Body of pancreas (tissue), 4 donors: ENCODE measurements at regions not wholly inside any gene's neighbourhood (a gene's known extent, or its start where the extent isn't known, plus 50 kb on each side); places are given as distances from the start of the nearest gene placed in this dataset.

Experiments used
- ATAC-seq: fragments of 150-250 bp; one replicate; pipeline ENCODE4 v1.9.1; 2016
- DNase-seq, 4 donors: peaks; one replicate each; pipeline ENCODE4 v3.0.0-alpha.2; 2019
- H3K27ac ChIP-seq, 4 donors: fragments of 200-600 bp; sonication (generic); 1 replicate in 3 of 4; 2 replicates in 1 of 4; pipeline versions ENCODE4 v1.5.1 to v1.6.1; 2016 to 2019; ENCODE audit warnings: mild to moderate bottlenecking in 1 of 4, mixed read lengths in 1 of 4, moderate library complexity in 1 of 4
- H3K27me3 ChIP-seq, 2 donors: fragments of 200-600 bp; sonication (generic); one replicate each; pipeline ENCODE4 v1.6.0; 2016; ENCODE audit warnings: mild to moderate bottlenecking in 1 of 2
- H3K36me3 ChIP-seq, 2 donors: fragments of 200-600 bp; sonication (generic); replicated peaks in 1 of 2; 2 replicates each; pipeline ENCODE4 v1.5.1; 2016; ENCODE audit warnings: low read depth in 2 of 2; ENCODE audit not compliant: insufficient read depth in 1 of 2
- H3K4me1 ChIP-seq: fragments of 200-600 bp; sonication (generic); one replicate; pipeline ENCODE4 v1.6.0; 2016
- H3K4me3 ChIP-seq, 2 donors: fragments of 200-600 bp; sonication (generic); 1 replicate in 1 of 2; 2 replicates in 1 of 2; pipeline ENCODE4 v1.5.1; 2016 to 2019
- H3K9me3 ChIP-seq, 3 donors: fragments of 200-600 bp; sonication (generic); 1 replicate in 2 of 3; 2 replicates in 1 of 3; pipeline ENCODE4 v1.5.1; 2016
- POLR2A ChIP-seq, 3 donors: fragments of 450-650 bp; IDR thresholded peaks; one replicate each; pipeline ENCODE4 v1.6.1; 2016; ENCODE audit warnings: antibody characterized with exemption in 3 of 3, mild to moderate bottlenecking in 2 of 3
- WGBS, 2 donors: methylation state at CpG; one replicate each; pipeline ENCODE4 v1.1.5; 2017; 5-methylcytosine and 5-hydroxymethylcytosine counted together
- intact Hi-C: fragments of 100-400 bp; cut with DNase I; formaldehyde crosslinking; loops from one replicate; pipeline ENCODE4 v1.15.1; 2023
- TF ChIP-seq, protein P1 (sequence below), 7 experiments: fragments of 450-650 bp in 4 of 7; fragments of 200-600 bp in 3 of 7; sonication (generic) in 3 of 7; IDR thresholded peaks; one replicate each; pipeline ENCODE4 v1.5.1; 2016 to 2019; ENCODE audit warnings: antibody characterized with exemption in 7 of 7

DNA sequence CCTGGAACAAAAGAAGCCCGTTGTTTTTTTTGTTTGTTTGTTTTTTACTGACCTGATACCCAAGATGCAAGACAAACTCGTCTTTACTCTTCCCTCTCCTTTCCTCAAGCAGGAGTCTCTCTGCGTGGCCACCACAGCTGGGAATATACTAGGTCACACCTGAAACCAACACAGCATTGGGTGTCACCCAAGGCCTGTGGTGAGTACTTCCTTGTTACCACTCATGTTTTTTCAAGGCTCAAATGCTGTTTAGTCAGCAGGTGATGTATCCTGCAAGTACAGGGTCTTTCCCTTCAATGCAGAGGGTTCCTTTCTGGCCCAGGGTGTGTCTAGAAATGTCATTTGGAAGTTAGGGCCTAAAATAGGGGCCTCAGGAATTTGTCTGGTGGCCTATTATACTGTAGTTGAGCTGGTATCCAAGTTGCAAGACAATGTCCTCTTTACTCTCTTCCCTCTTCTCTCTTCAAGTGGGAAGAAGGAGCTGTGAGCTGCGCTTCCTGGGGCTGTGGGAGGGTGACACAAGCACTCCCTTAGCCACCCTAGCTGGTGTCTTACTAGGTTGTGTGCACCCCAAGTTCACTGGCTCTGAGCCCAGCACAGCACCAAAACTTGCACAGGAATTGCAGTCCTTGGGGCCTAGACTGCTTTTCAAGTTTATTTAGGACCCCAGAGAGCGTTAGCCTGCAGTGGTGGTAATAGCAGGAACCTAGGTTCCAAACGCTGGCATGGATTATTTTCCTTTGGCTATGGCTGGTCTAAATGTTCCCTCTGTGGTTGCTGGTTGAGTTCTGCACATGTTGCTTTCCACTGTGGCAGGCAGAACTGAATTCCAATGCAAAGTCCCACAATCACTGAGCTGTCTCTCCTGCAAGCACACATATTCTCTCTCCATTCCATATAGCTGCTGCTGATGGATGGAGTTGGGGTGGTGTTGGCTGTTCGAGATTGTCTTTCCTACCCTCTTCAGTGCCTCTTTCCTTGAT, 91.4 kb upstream of the LYPLAL1 start:
- DNase-seq (no peak), ATAC-seq (no peak)
- Histone ChIP-seq H3K4me3 (no peak overlapping the region), H3K27me3 (no peaks in the 10 kb centered on the region), H3K36me3 (no peaks in the 10 kb centered on the region), H3K4me1 (no peaks in the 10 kb centered on the region), H3K27ac (no peak overlapping the region), H3K9me3 (no peaks in the 10 kb centered on the region)
- 90 to 92% methylated on average over 7 of the region's 7 CpGs for WGBS, 2 donors
- intact Hi-C loops = no loop called here
- TF ChIP-seq, protein P1, sequence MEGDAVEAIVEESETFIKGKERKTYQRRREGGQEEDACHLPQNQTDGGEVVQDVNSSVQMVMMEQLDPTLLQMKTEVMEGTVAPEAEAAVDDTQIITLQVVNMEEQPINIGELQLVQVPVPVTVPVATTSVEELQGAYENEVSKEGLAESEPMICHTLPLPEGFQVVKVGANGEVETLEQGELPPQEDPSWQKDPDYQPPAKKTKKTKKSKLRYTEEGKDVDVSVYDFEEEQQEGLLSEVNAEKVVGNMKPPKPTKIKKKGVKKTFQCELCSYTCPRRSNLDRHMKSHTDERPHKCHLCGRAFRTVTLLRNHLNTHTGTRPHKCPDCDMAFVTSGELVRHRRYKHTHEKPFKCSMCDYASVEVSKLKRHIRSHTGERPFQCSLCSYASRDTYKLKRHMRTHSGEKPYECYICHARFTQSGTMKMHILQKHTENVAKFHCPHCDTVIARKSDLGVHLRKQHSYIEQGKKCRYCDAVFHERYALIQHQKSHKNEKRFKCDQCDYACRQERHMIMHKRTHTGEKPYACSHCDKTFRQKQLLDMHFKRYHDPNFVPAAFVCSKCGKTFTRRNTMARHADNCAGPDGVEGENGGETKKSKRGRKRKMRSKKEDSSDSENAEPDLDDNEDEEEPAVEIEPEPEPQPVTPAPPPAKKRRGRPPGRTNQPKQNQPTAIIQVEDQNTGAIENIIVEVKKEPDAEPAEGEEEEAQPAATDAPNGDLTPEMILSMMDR (IDR thresholded peaks at IDR 0.05) = no peak
- no peak for TF ChIP-seq POLR2A (IDR thresholded peaks at IDR 0.05)

DNA sequence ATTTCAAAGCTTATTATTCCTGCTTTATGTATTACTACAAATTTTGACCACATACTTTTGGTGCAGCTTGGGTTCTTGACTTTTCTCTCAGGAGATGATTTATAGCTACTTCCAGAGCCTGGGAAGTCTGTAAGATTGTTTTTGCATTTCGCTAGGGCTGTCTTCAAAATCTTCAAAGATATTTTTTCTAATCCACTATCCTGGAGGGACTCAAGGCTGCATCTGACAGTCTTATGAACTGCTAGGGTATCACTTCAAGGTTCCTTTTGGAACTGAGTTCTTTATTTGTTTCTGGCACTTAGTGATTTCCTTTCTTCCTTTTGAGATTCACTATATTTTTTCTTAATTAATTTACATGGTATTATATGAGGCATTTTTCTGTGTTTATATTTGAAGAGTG, 90.0 kb upstream of the LYPLAL1 start:
- DNase-seq = no peak
- Histone ChIP-seq H3K9me3 (no peaks in the 10 kb centered on the region), H3K27me3 (no peaks in the 10 kb centered on the region), H3K27ac (no peak overlapping the region), H3K4me1 (no peaks in the 10 kb centered on the region), H3K4me3 (no peak overlapping the region), H3K36me3 (no peaks in the 10 kb centered on the region)
- ATAC-seq = no peak
- 96 to 100% methylated on average over 1 of the region's 1 CpG for WGBS, 2 donors
- intact Hi-C loops = no loop called here
- no peak for TF ChIP-seq POLR2A (IDR thresholded peaks at IDR 0.05)
- TF ChIP-seq, protein P1 (IDR thresholded peaks at IDR 0.05) = no peak

DNA sequence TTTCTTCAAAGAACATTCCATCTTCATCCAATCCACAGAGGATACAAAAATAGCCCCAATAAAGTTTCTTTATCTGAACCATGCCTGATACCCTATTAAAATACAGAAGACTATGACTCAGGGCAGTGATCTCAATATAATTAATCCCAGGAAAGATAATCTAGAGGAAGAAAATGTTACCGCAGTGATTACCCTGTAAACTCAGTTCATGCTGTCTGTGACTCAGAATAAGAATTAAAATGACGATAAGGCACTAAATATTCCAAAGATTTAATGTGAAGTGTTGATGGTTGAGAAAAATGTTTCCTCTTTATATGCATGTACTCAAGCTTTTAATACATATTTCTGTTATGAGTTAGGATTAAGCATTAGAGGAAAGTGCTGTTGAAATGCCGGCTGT, 88.6 kb upstream of the LYPLAL1 start:
- intact Hi-C loops = no loop called here
- H3K9me3 ChIP-seq = no peaks in the 10 kb centered on the region
- ATAC-seq = no peak
- H3K4me1 ChIP-seq = no peaks in the 10 kb centered on the region
- TF ChIP-seq, protein P1 (IDR thresholded peaks at IDR 0.05) = no peak
- no peak for TF ChIP-seq POLR2A (IDR thresholded peaks at IDR 0.05)
- no peaks in the 10 kb centered on the region for H3K36me3 ChIP-seq
- no peak overlapping the region for H3K27ac ChIP-seq
- H3K4me3 ChIP-seq = no peak overlapping the region
- no peak for DNase-seq
- no peaks in the 10 kb centered on the region for H3K27me3 ChIP-seq
- 91 to 92% methylated on average over 3 of the region's 3 CpGs for WGBS, 2 donors

DNA sequence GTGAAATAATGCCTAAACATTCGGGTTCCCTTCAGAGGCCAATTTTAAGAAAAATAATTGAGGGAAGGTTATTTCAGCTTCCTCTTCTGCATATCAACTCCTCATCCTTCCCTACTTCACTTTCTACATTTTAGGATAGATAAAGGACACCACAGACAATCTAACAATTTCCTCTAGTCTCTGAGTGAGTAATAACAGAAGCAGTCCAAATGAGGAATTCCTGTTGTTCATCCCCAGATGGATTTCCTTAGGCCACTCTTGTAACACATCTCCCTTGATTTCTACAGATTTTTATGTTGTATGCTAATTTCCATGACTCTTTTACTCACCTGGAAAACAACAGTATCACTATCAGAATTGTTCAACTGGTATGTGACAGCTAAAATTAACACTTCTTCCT, 87.7 kb upstream of the LYPLAL1 start:
- no peak for DNase-seq
- no peak for ATAC-seq
- Histone ChIP-seq H3K4me1 (no peaks in the 10 kb centered on the region), H3K36me3 (no peaks in the 10 kb centered on the region), H3K27me3 (no peaks in the 10 kb centered on the region), H3K9me3 (no peaks in the 10 kb centered on the region), H3K4me3 (no peak overlapping the region), H3K27ac (no peak overlapping the region)
- intact Hi-C loops = no loop called here
- no peak for TF ChIP-seq POLR2A (IDR thresholded peaks at IDR 0.05)
- TF ChIP-seq, protein P1 (IDR thresholded peaks at IDR 0.05) = no peak
- 90 to 92% methylated on average over 1 of the region's 1 CpG for WGBS, 2 donors
